Activated gamma-delta T cell treated with anti-CD3 and anti-CD28 coated beads, Interleukin-2, amount 50 U/mL, for 16 hours (primary cell): ENCODE measurements at regions not wholly inside any gene's neighbourhood (a gene's known extent, or its start where the extent isn't known, plus 50 kb on each side); places are given as distances from the start of the nearest gene placed in this dataset.

Experiments
- DNase-seq: peaks from one replicate; pipeline ENCODE4 v3.0.0-alpha.2; 2020; ENCODE audit warnings: low read depth

GRCh38 chr16:79497606-79498350, 102.8 kb downstream of the MAF start:
- no peak for DNase-seq

- no peak for DNase-seq
These were observed 106.6 kb downstream of the MAF start for GRCh38 chr16:79493911-79494310.

- DNase-seq, result no peak
These were observed 108.5 kb downstream of the MAF start for GRCh38 chr16:79492036-79492435.

DNA sequence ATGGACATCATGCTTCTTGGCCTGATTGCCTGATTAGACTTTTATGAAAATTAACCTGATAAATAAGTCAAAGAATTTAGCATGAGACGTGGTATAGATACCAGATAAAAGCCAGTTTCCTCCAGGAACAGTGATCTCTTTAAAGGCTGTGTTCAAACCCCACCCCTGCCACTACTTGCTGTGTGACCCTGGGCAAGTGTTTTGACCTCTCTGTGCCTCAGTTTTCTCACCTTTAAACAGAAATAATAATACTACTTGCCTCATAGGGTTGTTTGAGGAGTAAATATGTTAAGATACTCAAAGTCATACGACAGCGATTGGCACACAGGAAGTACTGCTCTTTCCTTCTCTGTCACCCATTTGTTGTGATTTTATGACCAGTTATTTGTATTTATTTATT, 115.5 kb downstream of the MAF start:
- no peak for DNase-seq

DNA sequence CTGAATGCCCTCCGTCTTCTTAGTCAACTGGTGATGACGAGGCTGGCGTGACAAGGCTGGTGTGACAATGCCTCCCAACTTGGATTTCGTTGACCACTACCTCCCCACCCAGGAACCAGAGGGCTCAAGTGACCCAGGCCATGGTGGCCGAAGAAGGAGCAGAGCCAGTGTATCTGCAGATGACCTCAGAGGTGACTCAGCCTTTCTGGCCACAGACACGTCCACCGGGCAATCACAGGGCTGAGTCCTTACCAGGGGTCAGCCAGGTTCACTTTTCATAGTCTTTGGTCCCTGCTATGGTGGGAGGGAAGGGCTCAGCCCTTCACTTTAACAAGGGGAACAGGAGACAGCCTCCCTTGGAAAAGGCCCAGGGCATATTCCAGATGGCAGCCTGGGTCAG, 116.3 kb downstream of the MAF start:
- DNase-seq, result no peak

- no peak for DNase-seq
These were observed 117.2 kb downstream of the MAF start for GRCh38 chr16:79483336-79483735.

- DNase-seq, result no peak
These were observed 118.5 kb downstream of the MAF start for GRCh38 chr16:79482011-79482410.

DNA sequence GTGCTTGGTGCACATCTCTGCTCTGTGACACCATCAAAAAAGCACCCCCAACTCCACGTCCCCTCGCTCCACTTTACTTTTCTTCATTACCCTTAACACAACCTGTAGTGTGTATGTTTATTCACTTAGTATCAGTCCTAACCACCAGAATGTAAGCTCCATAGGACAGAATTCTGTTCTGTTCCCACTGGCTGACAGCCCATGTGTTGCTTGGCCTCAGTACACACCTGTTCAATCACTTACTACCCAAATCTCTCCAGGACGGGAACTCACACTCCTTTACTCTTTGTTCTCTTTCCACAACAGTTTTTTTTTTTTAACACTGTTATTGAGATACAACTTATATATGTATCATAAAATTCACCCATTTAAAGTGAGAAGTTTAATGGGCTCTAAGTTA, 119.6 kb downstream of the MAF start:
- no peak for DNase-seq

GRCh38 chr16:79480056-79480455, 120.5 kb downstream of the MAF start:
- no peak for DNase-seq

DNA sequence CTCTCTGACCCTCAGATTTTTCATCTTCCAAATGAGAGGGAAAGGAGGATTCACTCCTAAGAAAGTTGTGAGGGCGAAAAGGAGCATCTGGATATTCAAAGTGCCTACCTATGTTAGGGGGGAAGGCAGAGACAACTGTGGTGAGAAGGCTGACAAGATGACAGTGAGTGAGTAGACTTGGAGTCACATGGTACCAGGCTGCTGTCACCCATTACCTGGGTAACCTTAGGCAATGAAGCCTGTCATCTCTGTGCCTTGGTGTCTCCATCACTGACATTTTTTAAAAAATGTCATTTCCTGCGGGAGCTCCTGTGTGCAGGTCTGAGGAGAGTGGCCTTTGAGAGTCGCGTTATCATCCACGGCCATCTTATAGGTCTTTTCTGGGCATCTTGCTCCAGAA, 124.0 kb downstream of the MAF start:
- DNase-seq, result no peak

- DNase-seq, result no peak
These were observed 124.7 kb downstream of the MAF start for GRCh38 chr16:79475841-79476240.

DNA sequence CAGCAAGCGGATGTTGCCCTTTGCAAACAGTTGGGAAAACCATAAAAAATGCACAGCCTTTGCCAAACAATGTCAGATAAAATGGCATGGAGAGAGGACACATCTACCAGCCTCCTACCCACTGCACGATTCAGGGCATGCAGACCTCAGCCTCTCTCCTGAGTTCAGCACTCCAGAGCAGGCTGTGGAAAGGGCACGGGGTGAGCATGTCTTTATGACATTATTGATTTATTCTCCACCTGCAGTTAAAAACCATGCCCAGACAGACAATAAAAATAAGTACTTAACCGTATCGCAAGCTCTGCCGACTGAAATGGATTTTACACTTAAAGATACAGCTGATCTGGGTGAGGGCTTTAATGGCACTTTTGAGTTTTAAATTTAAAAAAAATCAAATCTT, 127.1 kb downstream of the MAF start:
- no peak for DNase-seq

DNA sequence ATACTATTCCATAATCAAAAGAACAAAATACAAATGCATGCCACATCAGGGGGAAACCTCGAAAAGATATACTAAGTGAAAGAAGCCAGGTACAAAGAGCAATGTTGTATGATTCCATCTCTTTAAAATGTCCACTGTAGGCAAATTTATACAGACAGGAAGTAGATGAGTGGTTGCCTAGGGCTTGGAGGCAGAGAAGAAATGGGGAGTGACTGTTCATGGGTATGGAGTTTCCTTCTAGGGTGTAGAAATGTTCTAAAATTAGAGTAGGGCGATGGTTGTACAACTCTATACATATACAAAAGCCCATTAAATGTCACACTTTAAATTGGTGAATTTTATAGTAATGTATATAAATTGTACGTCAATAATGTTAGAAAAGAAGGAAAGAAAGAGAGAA, 128.1 kb downstream of the MAF start:
- DNase-seq, result no peak

DNA sequence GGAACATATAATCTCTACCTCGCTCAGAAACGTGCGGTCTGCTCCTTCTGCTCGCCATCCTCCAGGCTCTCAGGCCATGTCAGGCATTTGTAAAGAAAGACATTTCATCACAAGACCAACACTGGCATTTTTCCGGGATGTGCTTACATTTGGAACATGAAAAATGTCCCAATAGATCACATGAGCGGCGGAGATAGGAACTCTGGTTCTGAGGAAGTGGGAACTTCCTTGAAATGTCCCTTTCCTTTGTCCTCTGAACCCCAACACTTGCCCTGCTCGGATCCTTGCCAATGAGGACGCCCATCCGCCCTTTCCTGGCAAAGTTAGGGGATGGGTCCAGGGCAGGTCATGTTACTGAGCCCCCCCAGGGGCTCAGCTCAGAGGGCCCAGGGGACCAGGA, 130.5 kb downstream of the MAF start:
- DNase-seq, result no peak

DNA sequence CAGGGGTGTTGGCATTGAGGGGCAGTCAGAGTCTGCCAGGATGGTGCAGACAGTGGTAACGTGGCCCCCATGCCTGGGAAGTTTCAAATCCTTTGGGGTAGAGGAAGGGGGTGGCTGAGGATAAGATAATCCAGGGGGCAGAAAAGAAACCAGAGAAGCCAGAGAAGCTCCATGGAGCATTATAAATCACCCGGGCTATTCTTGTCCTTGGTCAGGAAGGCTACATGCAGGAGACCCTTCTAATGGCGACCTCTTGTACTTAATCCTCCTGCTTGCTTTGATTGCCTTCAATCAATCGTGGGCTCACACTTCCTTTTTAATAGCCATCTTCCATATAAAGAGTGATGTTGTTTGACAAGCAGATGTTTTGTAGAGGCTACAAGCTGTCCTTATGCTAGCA, 131.9 kb downstream of the MAF start:
- DNase-seq, result no peak

GRCh38 chr16:79468121-79468552, 132.4 kb downstream of the MAF start:
- no peak for DNase-seq

DNA sequence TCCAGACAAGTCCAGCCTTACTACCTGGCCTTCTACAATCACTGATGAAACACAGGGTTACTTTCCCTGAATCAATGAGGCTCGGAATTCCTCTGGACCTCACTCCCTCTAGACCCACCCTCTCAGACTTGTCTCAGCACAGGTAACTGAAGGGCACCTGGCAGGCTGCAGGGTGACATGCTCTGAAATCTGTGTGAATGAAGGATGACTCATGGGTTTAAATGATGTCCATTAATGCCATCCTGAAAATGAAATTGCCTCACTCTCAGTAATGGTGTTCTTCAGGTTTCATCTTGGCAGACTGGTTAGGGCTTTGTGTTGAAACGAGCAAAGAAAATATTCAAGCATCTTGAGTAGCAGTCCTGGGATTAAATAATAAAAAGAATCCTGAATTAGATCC, 134.4 kb downstream of the MAF start:
- DNase-seq, result no peak

- DNase-seq, result no peak
These were observed 136.7 kb downstream of the MAF start for GRCh38 chr16:79463841-79464240.

DNA sequence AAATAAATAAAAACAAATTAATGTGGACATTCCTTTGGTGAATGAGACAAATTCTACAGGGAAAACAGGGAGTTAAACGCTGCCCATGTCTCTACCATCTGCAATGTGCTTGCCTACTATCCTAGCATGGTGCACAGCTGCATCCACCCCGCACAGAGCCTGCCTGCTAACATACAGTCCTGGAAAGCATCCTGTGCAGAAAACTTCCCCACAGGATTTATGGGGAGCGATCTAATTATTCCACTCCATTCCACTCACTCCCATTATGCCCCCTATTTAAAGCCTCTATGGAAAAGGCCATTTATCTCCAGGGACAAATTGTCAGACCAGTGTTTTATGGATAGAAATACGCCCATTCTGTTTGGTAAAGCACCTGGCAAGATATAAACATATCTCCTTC, 144.5 kb downstream of the MAF start:
- DNase-seq, result no peak

GRCh38 chr16:79452671-79453070, 147.9 kb downstream of the MAF start:
- no peak for DNase-seq

- DNase-seq, result no peak
These were observed 149.2 kb downstream of the MAF start for GRCh38 chr16:79451196-79451816.

GRCh38 chr16:79449900-79450299, 150.6 kb downstream of the MAF start:
- DNase-seq, result no peak

DNA sequence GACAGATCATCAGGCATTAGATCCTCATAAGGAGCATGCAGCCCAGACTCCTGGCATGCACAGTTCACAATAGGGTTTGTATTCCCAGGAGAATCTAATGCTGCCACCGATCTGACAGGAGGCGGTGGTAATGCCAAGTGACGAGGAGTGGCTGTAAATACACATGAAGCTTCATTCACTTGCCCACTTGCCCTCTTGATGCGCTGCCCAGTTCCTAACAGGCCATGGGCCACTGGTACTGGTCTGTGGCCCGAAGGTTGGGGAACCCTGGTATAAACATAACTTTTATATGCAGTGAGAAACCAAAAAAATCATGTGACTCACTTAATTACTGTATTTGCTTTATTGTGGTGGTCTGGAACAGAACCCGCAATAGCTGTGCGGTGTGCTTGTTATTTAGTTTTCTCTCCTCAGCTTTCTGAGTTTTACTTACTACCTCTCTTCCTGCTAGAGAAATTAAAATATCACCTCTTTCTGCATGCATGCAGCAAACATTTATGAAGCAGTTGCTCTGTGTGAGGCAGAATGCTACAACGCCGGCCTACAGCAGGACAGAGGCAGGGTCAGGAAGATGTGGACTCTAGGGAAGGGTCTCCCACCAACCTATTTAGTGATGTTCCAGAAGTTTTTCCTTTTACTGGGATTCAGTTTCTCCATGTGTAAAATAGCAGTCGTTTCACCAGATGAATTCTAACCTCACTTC, 151.3 kb downstream of the MAF start:
- no peak for DNase-seq
